Mesenchymal stem cell (in vitro differentiated cells and primary cell): ENCODE measurements at regions not wholly inside any gene's neighbourhood (a gene's known extent, or its start where the extent isn't known, plus 50 kb on each side); places are given as distances from the start of the nearest gene placed in this dataset.
"Not testable (repeated sequence)": the region's sequence is repeated elsewhere in the genome, so short reads cannot be mapped to it uniquely, and the experiment has no call there.

Source experiments
- DNase-seq: peaks from one replicate; pipeline ENCODE4 v3.0.0-alpha.2; 2013
- H2AFZ ChIP-seq: one replicate; pipeline ENCODE4 v1.6.1; 2013; ENCODE audit warnings: low read depth, mild to moderate bottlenecking, control low read depth, inconsistent platforms, low read length, moderate library complexity
- H2AK5ac ChIP-seq: 2 replicates; pipeline ENCODE4 v1.6.1; 2013; ENCODE audit warnings: low read length, moderate library complexity, mild to moderate bottlenecking, inconsistent platforms; ENCODE audit not compliant: severe bottlenecking
- H2BK120ac ChIP-seq: one replicate; pipeline ENCODE4 v1.6.1; 2013; ENCODE audit warnings: low read depth, mild to moderate bottlenecking, inconsistent platforms, low read length, moderate library complexity
- H2BK12ac ChIP-seq, 2 experiments: one replicate each; pipeline ENCODE4 v1.6.1; 2013; ENCODE audit warnings: inconsistent platforms in 2 of 2, low read length in 2 of 2, mild to moderate bottlenecking in 2 of 2, moderate library complexity in 2 of 2, control low read depth in 1 of 2
- H2BK15ac ChIP-seq: one replicate; pipeline ENCODE4 v1.6.1; 2013; ENCODE audit warnings: mild to moderate bottlenecking, low read depth, inconsistent platforms; ENCODE audit not compliant: poor library complexity, severe bottlenecking
- H2BK5ac ChIP-seq: 2 replicates; pipeline ENCODE4 v1.6.1; 2013; ENCODE audit warnings: low read depth, mild to moderate bottlenecking, low read length, control low read depth, inconsistent platforms; ENCODE audit not compliant: poor library complexity, severe bottlenecking
- H3K14ac ChIP-seq, 2 experiments: one replicate each; pipeline ENCODE4 v1.6.1; 2013; ENCODE audit warnings: inconsistent platforms in 2 of 2, low read length in 2 of 2, control low read depth in 1 of 2, mild to moderate bottlenecking in 1 of 2, moderate library complexity in 1 of 2
- H3K18ac ChIP-seq, 2 experiments: one replicate each; pipeline ENCODE4 v1.6.1; 2013; ENCODE audit warnings: inconsistent platforms in 2 of 2, low read length in 2 of 2, control low read depth in 1 of 2, low read depth in 1 of 2, mild to moderate bottlenecking in 1 of 2
- H3K23ac ChIP-seq, 2 experiments: one replicate each; pipeline ENCODE4 v1.6.1; 2013; ENCODE audit warnings: inconsistent platforms in 2 of 2, low read length in 2 of 2, mild to moderate bottlenecking in 2 of 2, moderate library complexity in 2 of 2, control low read depth in 1 of 2
- H3K27ac ChIP-seq: 2 replicates; pipeline ENCODE4 v1.5.1; 2013; ENCODE audit warnings: mild to moderate bottlenecking, moderate library complexity, low read length, control low read depth, inconsistent platforms; ENCODE audit not compliant: poor library complexity, severe bottlenecking
- H3K27me3 ChIP-seq, 2 experiments: 2 replicates each; pipeline versions ENCODE4 v1.6.1 to v1.7.0; 2013; ENCODE audit warnings: low read length in 2 of 2, mild to moderate bottlenecking in 2 of 2, moderate library complexity in 2 of 2, control low read depth in 1 of 2, inconsistent platforms in 1 of 2; ENCODE audit not compliant: control insufficient read depth in 1 of 2, insufficient read depth in 1 of 2
- H3K36me3 ChIP-seq, 2 experiments: 2 replicates each; pipeline versions ENCODE4 v1.6.1 to v1.7.0; 2013; ENCODE audit warnings: low read length in 2 of 2, control low read depth in 1 of 2, inconsistent platforms in 1 of 2, low read depth in 1 of 2, mild to moderate bottlenecking in 1 of 2; ENCODE audit not compliant: insufficient read depth in 2 of 2, control insufficient read depth in 1 of 2
- H3K4ac ChIP-seq, 2 experiments: one replicate each; pipeline ENCODE4 v1.6.1; 2013; ENCODE audit warnings: inconsistent platforms in 2 of 2, low read length in 2 of 2, mild to moderate bottlenecking in 2 of 2, moderate library complexity in 2 of 2, control low read depth in 1 of 2, low read depth in 1 of 2
- H3K4me1 ChIP-seq: 2 replicates; pipeline ENCODE4 v1.6.1; 2013; ENCODE audit warnings: low read depth, low read length, control low read depth; ENCODE audit not compliant: control insufficient read depth, insufficient read depth
- H3K4me2 ChIP-seq: 2 replicates; pipeline ENCODE4 v1.6.1; 2013; ENCODE audit warnings: low read length, mild to moderate bottlenecking, inconsistent platforms; ENCODE audit not compliant: poor library complexity, severe bottlenecking
- H3K4me3 ChIP-seq, 2 experiments: 2 replicates each; pipeline versions ENCODE4 v1.5.1 to v1.7.0; 2013; ENCODE audit warnings: low read length in 2 of 2, mild to moderate bottlenecking in 2 of 2, control low read depth in 1 of 2, low read depth in 1 of 2; ENCODE audit not compliant: insufficient read depth in 1 of 2
- H3K79me1 ChIP-seq: replicated peaks from 2 replicates; pipeline ENCODE4 v1.6.1; 2013; ENCODE audit warnings: mild to moderate bottlenecking, control low read depth, low read length, inconsistent platforms; ENCODE audit not compliant: poor library complexity, severe bottlenecking
- H3K9ac ChIP-seq: 2 replicates; pipeline ENCODE4 v1.7.0; 2013; ENCODE audit warnings: mild to moderate bottlenecking, low read length, moderate library complexity
- H3K9me3 ChIP-seq: 2 replicates; pipeline ENCODE4 v1.7.0; 2013; ENCODE audit warnings: mild to moderate bottlenecking, low read length; ENCODE audit not compliant: control insufficient read depth
- H4K8ac ChIP-seq: one replicate; pipeline ENCODE4 v1.6.1; 2013; ENCODE audit warnings: inconsistent platforms, mild to moderate bottlenecking, low read length, moderate library complexity
- H4K91ac ChIP-seq: one replicate; pipeline ENCODE4 v1.6.1; 2013; ENCODE audit warnings: mild to moderate bottlenecking, low read length, inconsistent platforms
- WGBS: methylation state at CpG from one replicate; pipeline ENCODE4 v1.1.7; 2013; ENCODE audit warnings: mixed read lengths; 5-methylcytosine and 5-hydroxymethylcytosine counted together

- not testable (repeated sequence) for H3K18ac ChIP-seq, H3K14ac ChIP-seq, H3K36me3 ChIP-seq, H3K4me3 ChIP-seq, H3K23ac ChIP-seq, H3K4me2 ChIP-seq, H3K27me3 ChIP-seq, H3K4ac ChIP-seq, H2BK12ac ChIP-seq, H3K4me1 ChIP-seq, H3K27ac ChIP-seq, H2BK5ac ChIP-seq, H2BK120ac ChIP-seq, H2BK15ac ChIP-seq, H2AFZ ChIP-seq, H3K79me1 ChIP-seq, H3K9ac ChIP-seq, H2AK5ac ChIP-seq, DNase-seq, H3K9me3 ChIP-seq, H4K91ac ChIP-seq, H4K8ac ChIP-seq
- WGBS, result 78% methylated on average over 5 of the region's 5 CpGs
These were observed 268.4 kb downstream of the S1PR1 start for GRCh38 chr1:101505240-101505639.

DNA sequence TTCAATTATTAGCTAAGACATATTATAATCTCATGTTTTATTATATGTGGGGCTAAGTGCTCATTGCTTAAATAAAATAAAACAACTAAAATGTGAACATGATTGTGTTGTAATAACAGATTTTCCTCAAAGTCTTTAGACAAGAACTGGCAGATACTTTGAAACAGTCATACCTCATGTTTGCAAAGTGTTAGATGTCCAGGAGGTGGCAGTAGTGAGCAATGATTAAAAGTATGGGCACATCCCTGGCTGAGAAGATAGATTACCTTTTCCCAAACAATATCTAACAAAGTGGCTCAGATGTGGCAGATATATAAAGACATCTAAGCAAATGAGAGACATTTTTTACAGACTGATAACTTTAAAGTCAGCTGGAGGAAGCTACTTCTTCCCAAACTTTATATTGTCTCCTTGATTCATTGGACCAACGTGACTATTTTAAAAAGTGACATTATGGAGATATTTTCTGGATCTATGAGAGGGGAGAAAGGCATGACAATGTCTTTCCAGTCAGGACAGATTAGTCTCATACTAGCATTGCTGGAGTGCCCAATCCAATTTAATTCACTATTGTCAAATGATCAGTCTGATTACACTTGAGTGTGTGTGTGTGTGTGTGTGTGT lies 269.8 kb downstream of the S1PR1 start:
- Histone ChIP-seq H2AK5ac (no peak overlapping the region), H2BK12ac (no peak overlapping the region), H3K18ac (no peak overlapping the region), H3K4me1 (no peaks in the 10 kb centered on the region), H3K4me2 (no peak overlapping the region), H2BK120ac (no peak overlapping the region), H2BK5ac (no peak overlapping the region), H3K27ac (no peak overlapping the region), H4K91ac (no peak overlapping the region), H3K14ac (no peak overlapping the region), H3K36me3 (no peaks in the 10 kb centered on the region), H2BK15ac (no peak overlapping the region), H4K8ac (no peak overlapping the region), H3K4me3 (no peak overlapping the region), H3K4ac (no peak overlapping the region), H3K9ac (peak overlapping the region; percentile 33), H3K79me1 (no peaks in the 10 kb centered on the region), H2AFZ (no peak overlapping the region), H3K9me3 (no peaks in the 10 kb centered on the region), H3K27me3 (peaks cover 0 to 4% of the 10 kb centered on the region in 2 experiments), H3K23ac (no peak overlapping the region)
- peak; percentile 43 for DNase-seq
- WGBS, result 95% methylated on average over 1 of the region's 1 CpG

DNA sequence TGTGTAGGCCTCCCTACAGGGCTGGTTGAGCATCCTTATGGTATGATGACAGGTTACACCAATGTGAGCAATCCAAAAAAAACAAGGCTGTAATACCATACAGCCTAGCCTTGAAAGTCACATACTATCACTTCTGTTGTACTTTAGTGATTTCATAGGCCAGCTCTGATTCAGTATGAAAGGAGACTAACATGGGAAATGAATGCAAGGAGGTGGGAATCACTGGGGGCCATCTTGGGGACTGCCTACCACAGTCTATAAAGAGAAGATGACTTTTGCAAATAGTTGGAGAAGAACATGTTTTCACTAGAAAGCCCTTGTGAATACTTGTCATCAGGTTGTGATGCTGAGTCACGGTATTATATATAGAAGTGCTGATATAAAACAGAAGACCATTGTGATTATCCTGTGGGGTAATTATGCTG lies 270.7 kb downstream of the S1PR1 start:
- Histone ChIP-seq H3K18ac (no peak overlapping the region), H2BK12ac (no peak overlapping the region), H4K8ac (no peak overlapping the region), H3K23ac (no peak overlapping the region), H3K9me3 (no peaks in the 10 kb centered on the region), H3K4me1 (no peaks in the 10 kb centered on the region), H3K4me3 (peak overlapping the region in 1 of 2 experiments; percentile 1), H2BK5ac (no peak overlapping the region), H2AK5ac (no peak overlapping the region), H3K36me3 (no peaks in the 10 kb centered on the region), H2AFZ (no peak overlapping the region), H2BK15ac (no peak overlapping the region), H3K27me3 (peaks cover 0 to 4% of the 10 kb centered on the region in 2 experiments), H2BK120ac (no peak overlapping the region), H3K4me2 (no peak overlapping the region), H3K9ac (peak overlapping the region; percentile 51), H3K79me1 (no peaks in the 10 kb centered on the region), H3K4ac (no peak overlapping the region), H3K27ac (no peak overlapping the region), H3K14ac (no peak overlapping the region), H4K91ac (no peak overlapping the region)
- WGBS, result 89% methylated on average over 1 of the region's 1 CpG
- DNase-seq, result no peak

GRCh38 chr1:101508913-101509312 lies 272.1 kb downstream of the S1PR1 start:
- Histone ChIP-seq H2BK120ac (no peak overlapping the region), H2AK5ac (no peak overlapping the region), H2BK12ac (no peak overlapping the region), H4K91ac (no peak overlapping the region), H3K27ac (no peak overlapping the region), H2BK5ac (no peak overlapping the region), H4K8ac (no peak overlapping the region), H2BK15ac (no peak overlapping the region), H3K18ac (no peak overlapping the region), H3K9me3 (no peaks in the 10 kb centered on the region), H2AFZ (no peak overlapping the region), H3K4ac (no peak overlapping the region), H3K4me1 (no peaks in the 10 kb centered on the region), H3K14ac (no peak overlapping the region), H3K9ac (no peak overlapping the region), H3K36me3 (no peaks in the 10 kb centered on the region), H3K79me1 (no peaks in the 10 kb centered on the region), H3K27me3 (no peaks in the 10 kb centered on the region), H3K23ac (no peak overlapping the region), H3K4me2 (no peak overlapping the region), H3K4me3 (no peak overlapping the region)
- 60% methylated on average over 1 of the region's 2 CpGs for WGBS
- DNase-seq, result no peak
